ENCODE measurements at regions not wholly inside any gene's neighbourhood (a gene's known extent, or its start where the extent isn't known, plus 50 kb on each side); places are given as distances from the start of the nearest gene placed in this dataset.

GRCh38 chr18:8926464-8926863 lies 176.0 kb upstream of the NDUFV2 start (continued):
- TF ChIP-seq ZBTB40 (IDR thresholded peaks at IDR 0.05) (no peak), ZBTB40 (CRISPR knock-in tag; IDR thresholded peaks at IDR 0.05) (no peak), PAWR (CRISPR knock-in tag; IDR thresholded peaks at IDR 0.05; ENCODE audit: borderline replicate concordance) (no peak), PITX1 (CRISPR knock-in tag; IDR thresholded peaks at IDR 0.05) (no peak), SP2 (CRISPR knock-in tag; IDR thresholded peaks at IDR 0.05) (no peak), SYNCRIP (IDR thresholded peaks at IDR 0.05; ENCODE audit: insufficient read depth, low read depth, low read length) (no peak)
